ENCODE measurements at regions not wholly inside any gene's neighbourhood (a gene's known extent, or its start where the extent isn't known, plus 50 kb on each side); places are given as distances from the start of the nearest gene placed in this dataset.

DNA sequence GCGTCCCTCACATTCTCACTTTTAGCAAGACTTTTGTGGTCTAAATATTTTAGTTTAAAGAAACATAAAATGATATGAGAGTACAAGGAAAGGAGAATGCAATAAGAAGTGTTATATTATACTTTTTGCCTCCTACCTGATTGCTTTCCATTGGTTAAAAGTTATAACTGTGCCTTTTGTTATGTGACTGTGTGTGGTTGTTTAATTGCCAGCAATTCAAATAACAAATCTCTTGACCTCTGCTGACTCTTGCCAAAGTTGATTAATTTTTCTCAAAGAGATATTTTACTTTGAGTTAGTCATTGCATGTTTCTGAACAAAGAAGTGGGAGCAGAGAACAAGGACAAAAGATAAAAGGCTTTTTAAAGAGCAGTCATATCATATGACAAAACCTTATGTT is 599.5 kb downstream of the SUCLG1 start:
- TF ChIP-seq CEBPB (IDR thresholded peaks at IDR 0.05) (no peak), ZBTB7A (IDR thresholded peaks at IDR 0.05; ENCODE audit: low read depth) (no peak)
- TF ChIP-seq, protein P1, sequence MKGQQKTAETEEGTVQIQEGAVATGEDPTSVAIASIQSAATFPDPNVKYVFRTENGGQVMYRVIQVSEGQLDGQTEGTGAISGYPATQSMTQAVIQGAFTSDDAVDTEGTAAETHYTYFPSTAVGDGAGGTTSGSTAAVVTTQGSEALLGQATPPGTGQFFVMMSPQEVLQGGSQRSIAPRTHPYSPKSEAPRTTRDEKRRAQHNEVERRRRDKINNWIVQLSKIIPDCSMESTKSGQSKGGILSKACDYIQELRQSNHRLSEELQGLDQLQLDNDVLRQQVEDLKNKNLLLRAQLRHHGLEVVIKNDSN (IDR thresholded peaks at IDR 0.05) = no peak
- TF ChIP-seq, protein P2, sequence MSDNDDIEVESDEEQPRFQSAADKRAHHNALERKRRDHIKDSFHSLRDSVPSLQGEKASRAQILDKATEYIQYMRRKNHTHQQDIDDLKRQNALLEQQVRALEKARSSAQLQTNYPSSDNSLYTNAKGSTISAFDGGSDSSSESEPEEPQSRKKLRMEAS (IDR thresholded peaks at IDR 0.05) = no peak

DNA sequence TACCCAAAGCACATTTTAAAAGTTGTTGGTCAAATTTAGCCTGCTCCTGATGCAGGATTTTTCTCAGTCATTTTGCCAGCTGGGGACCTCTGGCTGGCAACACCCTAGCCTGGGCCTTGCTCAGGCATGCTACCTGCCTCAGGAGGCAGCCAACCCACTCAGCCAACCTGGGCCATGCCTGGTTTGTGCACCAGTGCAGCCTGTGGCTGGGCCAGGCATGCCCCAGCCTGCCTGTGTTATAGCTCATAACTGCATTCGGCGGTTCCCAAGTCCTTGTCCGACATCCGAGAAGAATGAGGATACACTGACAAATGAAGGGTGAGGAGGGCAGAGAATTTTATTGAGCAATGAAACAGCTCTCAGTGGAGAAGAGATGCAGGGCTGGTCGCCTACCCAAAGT is 608.0 kb downstream of the SUCLG1 start:
- TF ChIP-seq EP300 (IDR thresholded peaks at IDR 0.05; ENCODE audit: borderline replicate concordance) = no peak
- no peak for TF ChIP-seq ZBTB7A (IDR thresholded peaks at IDR 0.05; ENCODE audit: low read depth)
- TF ChIP-seq EGR1 (IDR thresholded peaks at IDR 0.05) = no peak
- no peak for TF ChIP-seq YY1 (IDR thresholded peaks at IDR 0.05; ENCODE audit: low read depth)
- TF ChIP-seq, protein P2 (IDR thresholded peaks at IDR 0.05) = no peak
- no peak for TF ChIP-seq TCF12 (IDR thresholded peaks at IDR 0.05; ENCODE audit: low read depth)
- no peak for TF ChIP-seq RAD21 (IDR thresholded peaks at IDR 0.05; ENCODE audit: low read depth)
- TF ChIP-seq, protein P1 (IDR thresholded peaks at IDR 0.05) = no peak
- no peak for TF ChIP-seq FOXM1 (IDR thresholded peaks at IDR 0.05; ENCODE audit: borderline replicate concordance, low read depth)
- TF ChIP-seq CREB1 (IDR thresholded peaks at IDR 0.05; ENCODE audit: low read depth) = no peak
- no peak for TF ChIP-seq TEAD4 (IDR thresholded peaks at IDR 0.05)
- TF ChIP-seq, protein P3, sequence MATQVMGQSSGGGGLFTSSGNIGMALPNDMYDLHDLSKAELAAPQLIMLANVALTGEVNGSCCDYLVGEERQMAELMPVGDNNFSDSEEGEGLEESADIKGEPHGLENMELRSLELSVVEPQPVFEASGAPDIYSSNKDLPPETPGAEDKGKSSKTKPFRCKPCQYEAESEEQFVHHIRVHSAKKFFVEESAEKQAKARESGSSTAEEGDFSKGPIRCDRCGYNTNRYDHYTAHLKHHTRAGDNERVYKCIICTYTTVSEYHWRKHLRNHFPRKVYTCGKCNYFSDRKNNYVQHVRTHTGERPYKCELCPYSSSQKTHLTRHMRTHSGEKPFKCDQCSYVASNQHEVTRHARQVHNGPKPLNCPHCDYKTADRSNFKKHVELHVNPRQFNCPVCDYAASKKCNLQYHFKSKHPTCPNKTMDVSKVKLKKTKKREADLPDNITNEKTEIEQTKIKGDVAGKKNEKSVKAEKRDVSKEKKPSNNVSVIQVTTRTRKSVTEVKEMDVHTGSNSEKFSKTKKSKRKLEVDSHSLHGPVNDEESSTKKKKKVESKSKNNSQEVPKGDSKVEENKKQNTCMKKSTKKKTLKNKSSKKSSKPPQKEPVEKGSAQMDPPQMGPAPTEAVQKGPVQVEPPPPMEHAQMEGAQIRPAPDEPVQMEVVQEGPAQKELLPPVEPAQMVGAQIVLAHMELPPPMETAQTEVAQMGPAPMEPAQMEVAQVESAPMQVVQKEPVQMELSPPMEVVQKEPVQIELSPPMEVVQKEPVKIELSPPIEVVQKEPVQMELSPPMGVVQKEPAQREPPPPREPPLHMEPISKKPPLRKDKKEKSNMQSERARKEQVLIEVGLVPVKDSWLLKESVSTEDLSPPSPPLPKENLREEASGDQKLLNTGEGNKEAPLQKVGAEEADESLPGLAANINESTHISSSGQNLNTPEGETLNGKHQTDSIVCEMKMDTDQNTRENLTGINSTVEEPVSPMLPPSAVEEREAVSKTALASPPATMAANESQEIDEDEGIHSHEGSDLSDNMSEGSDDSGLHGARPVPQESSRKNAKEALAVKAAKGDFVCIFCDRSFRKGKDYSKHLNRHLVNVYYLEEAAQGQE (IDR thresholded peaks at IDR 0.05; ENCODE audit: low read depth) = no peak
- TF ChIP-seq CEBPB (IDR thresholded peaks at IDR 0.05) = no peak
- TF ChIP-seq TAF1 (IDR thresholded peaks at IDR 0.05; ENCODE audit: low read depth) = no peak
- TF ChIP-seq NFIC (IDR thresholded peaks at IDR 0.05) = no peak

DNA sequence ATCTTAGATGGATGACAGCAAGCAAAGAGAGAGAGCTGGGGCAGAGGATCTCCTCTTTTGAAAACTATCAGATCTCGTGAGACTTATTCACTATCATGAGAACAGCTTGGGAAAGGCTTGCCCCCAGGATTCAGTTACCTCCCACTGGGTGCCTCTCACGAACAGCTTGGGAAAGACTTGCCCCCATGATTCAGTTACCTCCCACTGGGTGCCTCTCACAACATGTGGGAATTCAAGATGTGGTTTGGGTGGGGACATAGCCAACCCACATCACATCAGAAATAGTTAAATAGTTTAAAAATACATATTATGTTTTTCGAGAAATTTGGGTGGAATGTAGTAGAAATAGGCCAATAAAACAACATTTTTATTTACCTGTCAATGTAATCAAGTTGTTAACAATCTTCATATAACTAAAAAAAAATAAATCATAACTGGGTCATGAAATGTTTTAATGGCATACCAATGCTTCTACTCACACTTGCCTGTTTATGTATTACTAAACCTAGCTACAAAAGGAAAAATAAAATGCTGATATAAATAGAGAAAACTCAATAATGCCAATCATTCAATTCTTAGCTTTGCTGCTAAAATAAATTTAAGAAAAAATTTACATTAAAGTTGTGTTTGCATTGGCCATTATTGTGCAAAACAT is 608.9 kb downstream of the SUCLG1 start:
- TF ChIP-seq CEBPB (IDR thresholded peaks at IDR 0.05) (no peak), EGR1 (IDR thresholded peaks at IDR 0.05) (no peak), ZBTB7A (IDR thresholded peaks at IDR 0.05; ENCODE audit: low read depth) (no peak), TAF1 (IDR thresholded peaks at IDR 0.05; ENCODE audit: low read depth) (no peak), CREB1 (IDR thresholded peaks at IDR 0.05; ENCODE audit: low read depth) (no peak), RAD21 (IDR thresholded peaks at IDR 0.05; ENCODE audit: low read depth) (no peak), FOXM1 (IDR thresholded peaks at IDR 0.05; ENCODE audit: borderline replicate concordance, low read depth) (no peak), NFIC (IDR thresholded peaks at IDR 0.05) (no peak), YY1 (IDR thresholded peaks at IDR 0.05; ENCODE audit: low read depth) (no peak), EP300 (IDR thresholded peaks at IDR 0.05; ENCODE audit: borderline replicate concordance) (no peak), TEAD4 (IDR thresholded peaks at IDR 0.05) (no peak)
- TF ChIP-seq, protein P2 (IDR thresholded peaks at IDR 0.05) = no peak
- TF ChIP-seq, protein P1 (IDR thresholded peaks at IDR 0.05) = no peak

DNA sequence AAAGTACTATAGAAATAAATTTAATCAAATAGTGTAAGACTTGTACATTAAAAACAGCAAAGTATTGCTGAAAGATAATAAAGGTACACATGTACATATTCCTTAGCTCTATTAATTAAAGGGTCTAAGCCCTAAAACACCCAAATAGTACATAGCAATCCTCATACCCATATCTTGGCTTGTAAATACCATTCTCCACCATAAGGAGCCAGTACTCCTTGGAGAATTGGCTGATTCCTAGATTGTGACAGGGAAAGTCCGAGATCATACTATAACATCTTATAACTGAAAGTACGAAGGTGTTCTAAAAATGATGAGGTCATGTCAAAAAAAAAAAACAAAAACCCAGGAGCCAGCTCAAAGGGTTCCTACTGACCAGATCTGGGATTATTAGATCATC is 614.6 kb downstream of the SUCLG1 start:
- TF ChIP-seq EGR1 (IDR thresholded peaks at IDR 0.05) (no peak), CEBPB (IDR thresholded peaks at IDR 0.05) (no peak), TAF1 (IDR thresholded peaks at IDR 0.05; ENCODE audit: low read depth) (no peak), EP300 (IDR thresholded peaks at IDR 0.05; ENCODE audit: borderline replicate concordance) (no peak), CREB1 (IDR thresholded peaks at IDR 0.05; ENCODE audit: low read depth) (no peak), FOXM1 (IDR thresholded peaks at IDR 0.05; ENCODE audit: borderline replicate concordance, low read depth) (no peak), RAD21 (IDR thresholded peaks at IDR 0.05; ENCODE audit: low read depth) (no peak), TEAD4 (IDR thresholded peaks at IDR 0.05) (no peak), ZBTB7A (IDR thresholded peaks at IDR 0.05; ENCODE audit: low read depth) (no peak), TCF12 (IDR thresholded peaks at IDR 0.05; ENCODE audit: low read depth) (no peak), NFIC (IDR thresholded peaks at IDR 0.05) (no peak), YY1 (IDR thresholded peaks at IDR 0.05; ENCODE audit: low read depth) (no peak)
- TF ChIP-seq, protein P2 (IDR thresholded peaks at IDR 0.05) = no peak
- TF ChIP-seq, protein P3 (IDR thresholded peaks at IDR 0.05; ENCODE audit: low read depth) = no peak
- TF ChIP-seq, protein P1 (IDR thresholded peaks at IDR 0.05) = no peak
